ENCODE measurements at regions not wholly inside any gene's neighbourhood (a gene's known extent, or its start where the extent isn't known, plus 50 kb on each side); places are given as distances from the start of the nearest gene placed in this dataset.
"Not testable (repeated sequence)": the region's sequence is repeated elsewhere in the genome, so short reads cannot be mapped to it uniquely, and the experiment has no call there.

GRCh38 chr3:34139566-34139965 lies 341.1 kb downstream of the PDCD6IP start:
- DNase-seq = no peak

GRCh38 chr3:34140616-34141015 lies 342.2 kb downstream of the PDCD6IP start:
- DNase-seq = no peak

GRCh38 chr3:34141841-34142337 lies 343.5 kb downstream of the PDCD6IP start:
- no peak for DNase-seq

DNA sequence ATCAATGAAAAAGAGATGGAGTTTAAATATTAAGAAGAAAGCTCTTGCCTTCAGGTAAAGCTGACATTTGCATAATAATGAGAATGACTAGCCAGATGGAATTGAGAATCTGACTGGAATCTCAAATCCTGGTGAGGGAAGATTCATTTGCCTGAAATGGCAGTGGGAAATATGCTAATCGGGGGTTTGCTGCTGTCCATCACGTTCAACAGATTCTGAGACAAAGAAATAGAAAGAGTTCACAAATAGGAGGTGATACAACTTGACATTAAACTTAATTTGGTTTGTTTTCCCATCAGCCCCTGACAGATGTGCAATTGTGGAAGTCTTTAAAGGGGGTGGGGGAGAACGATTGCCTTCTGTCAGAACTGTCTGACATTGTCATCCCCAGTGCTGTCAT lies 347.4 kb downstream of the PDCD6IP start:
- no peak for DNase-seq

DNA sequence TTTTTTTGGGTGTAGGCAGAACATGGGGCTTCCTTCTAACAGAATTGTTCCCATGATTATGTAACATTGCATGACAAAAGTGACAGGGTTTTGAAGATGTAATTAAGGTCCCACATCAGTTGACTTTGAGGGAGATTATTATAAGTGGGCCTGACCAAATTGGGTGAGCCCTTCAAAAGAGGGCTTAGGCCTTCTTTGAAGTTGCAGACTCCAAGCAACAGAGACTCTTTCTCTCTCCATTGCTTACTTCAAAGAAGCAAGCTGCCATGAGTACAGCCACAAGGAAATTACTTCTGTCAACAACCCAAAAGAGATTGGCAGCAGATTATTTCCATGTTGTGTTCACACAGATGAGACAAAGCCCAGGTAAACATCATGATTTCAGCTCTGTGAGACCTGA lies 348.2 kb downstream of the PDCD6IP start:
- DNase-seq = no peak

DNA sequence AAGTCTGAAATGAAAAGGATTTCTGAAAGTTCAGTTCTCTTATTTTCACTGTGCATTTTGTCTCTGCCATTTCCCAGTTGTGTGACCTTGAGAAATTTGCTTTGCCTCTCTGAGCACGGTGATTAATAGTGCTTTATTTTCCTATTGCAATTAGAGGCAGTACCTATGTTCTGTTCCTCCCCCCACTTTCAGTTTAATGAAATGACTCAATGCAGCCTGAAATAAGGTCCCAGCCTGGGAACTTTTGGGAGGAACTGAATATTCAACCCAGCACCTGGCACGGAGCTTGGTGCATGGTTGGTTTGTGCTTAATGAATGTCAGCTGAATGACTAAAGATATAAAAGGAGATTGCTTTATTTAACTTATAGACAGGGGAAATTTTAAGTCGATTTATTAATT lies 352.6 kb downstream of the PDCD6IP start:
- DNase-seq = no peak

DNA sequence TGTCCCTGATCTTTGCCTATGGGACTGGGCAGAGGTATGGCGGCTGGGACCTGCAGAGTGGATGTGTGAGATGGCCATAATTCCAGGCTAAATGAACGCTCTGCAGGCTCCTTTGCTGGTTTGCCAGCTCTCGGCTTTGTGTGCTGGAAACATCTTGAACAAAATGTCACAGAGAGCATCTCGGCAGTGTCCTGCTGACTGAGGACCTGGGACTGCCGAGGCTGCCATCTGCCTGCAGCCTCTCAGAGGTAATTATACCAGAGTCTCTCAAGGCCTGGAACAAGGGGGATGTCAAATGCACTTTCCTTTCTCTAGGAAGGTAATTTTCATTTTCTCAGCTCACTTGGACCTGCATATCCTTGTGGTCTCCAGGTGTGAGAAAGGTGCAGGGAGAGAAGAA lies 354.2 kb downstream of the PDCD6IP start:
- no peak for DNase-seq

- DNase-seq = no peak
Measured at GRCh38 chr3:34155108-34155507, 356.7 kb downstream of the PDCD6IP start.

GRCh38 chr3:34155666-34156065 lies 357.2 kb downstream of the PDCD6IP start:
- DNase-seq = no peak

DNA sequence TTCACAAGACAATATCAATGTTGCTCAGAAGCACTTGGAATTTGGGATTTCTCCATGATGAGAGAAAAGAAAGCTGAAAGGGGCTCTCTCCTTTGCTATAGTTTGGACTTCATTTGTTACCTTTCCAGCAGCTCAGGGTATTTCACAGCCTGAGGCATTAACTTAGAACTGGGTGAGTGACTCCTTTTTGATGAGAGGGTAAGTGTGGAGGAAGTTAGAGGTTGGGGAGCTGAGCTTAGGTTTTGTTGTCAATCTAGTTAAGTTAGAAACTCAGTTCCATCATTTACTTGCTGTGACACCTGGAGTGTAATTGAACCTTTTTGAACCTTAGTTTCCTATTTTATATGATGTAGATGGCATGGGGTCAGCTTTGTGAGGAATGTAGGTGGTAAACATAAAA lies 359.1 kb downstream of the PDCD6IP start:
- DNase-seq = no peak

DNA sequence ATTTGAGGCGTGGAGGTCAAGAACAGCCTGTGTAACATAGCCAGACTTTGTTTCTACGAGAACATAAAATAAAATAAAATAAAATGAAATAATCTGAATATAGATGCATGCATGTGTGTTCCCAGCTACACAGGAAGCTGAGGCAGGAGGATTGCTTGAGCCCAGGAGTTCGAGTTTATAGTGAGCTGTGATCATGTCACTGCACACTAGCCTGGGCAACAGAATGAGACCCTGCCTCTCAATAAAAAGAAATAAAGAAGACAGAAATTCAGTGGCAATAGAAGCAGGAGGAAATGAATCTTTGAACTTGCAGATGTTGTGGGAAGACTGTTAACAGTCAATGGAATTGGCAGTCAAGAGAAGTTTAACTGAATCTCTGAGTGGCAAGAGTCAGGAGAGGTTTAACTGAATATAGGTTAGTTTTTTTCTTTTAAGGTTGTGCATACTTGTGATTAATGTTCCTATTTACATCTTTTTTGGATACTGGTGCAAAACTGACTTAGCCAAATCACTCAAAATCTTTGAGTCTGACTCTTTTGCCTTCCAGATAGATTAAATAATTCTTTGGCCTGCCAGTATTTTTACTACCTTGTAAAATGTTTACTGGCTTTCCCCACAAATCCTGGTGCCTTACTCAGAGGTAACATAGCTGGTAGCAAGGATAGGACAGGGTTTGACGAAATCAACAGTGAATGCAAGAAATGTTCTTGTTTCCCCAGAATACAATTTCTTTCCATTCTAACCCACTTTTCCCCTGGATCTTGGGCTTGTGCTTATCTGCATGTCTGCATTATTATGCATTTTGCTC lies 361.4 kb downstream of the PDCD6IP start:
- no peak for DNase-seq

- not testable (repeated sequence) for DNase-seq
Measured at GRCh38 chr3:34169636-34170035, 371.2 kb downstream of the PDCD6IP start.

DNA sequence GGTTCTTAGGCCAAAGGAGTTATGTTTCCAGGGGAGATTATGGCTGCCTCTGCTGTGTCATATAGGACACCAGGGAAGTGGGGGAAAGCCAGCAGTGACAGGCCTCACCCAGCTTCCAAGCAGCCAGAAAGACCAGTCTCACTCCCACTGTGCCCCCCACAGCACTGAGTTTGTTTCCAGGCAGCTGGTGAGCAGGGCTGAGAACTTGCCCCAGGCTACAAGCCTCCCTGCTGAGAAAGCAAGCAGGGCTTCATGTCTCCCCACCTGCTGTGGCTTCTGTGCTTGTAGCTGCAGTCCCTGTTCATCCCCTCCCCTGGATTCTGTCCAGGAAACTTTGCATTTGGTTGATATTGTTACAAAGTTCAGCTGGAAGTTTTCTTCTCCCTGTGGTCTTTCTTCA lies 376.3 kb downstream of the PDCD6IP start:
- no peak for DNase-seq

DNA sequence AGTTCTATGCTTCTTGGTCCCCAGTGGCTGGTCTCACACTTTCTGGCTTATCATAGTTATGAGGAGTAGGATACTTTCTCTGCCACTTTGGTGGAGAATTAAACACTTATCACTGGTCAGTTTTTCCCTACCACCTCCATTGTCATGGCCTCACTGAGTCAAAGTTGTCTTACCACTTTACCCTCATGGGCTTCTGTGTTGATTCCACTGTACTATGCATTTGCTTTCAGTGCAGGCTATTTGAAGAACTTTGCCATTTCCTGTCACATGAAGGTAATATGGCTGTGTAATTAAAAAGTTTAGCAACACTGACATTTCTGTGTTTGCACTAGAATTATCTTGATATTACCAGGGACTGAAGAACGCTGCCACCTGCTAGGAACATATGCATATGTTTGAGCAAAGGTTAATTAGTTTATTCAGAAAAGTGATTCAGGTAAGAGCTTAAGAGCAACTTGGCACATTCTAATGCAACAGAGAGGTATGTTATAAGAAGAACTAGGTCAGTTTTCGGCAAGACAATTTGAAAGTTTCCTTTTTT lies 377.3 kb downstream of the PDCD6IP start:
- no peak for DNase-seq

- no peak for DNase-seq
Measured at GRCh38 chr3:34176723-34177122, 378.3 kb downstream of the PDCD6IP start.

DNA sequence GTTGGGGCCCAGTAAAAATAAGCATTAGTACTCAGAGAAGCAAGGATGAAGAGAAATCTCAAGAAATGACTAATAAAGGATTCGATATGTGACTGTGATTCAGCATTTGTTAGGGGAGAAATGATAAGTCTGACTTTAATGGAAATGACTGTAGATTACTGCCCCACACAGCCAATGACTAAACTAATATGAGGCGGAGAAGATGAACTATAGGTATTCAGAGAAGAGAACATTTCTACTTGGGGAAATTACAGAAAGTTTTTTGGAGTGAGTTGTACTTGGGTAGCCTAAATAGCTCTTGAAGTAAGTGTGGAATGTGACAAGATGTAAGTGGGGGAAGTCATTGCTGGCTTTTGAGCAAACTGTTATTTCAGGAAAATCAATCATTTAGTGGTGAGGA lies 380.0 kb downstream of the PDCD6IP start:
- DNase-seq = no peak

DNA sequence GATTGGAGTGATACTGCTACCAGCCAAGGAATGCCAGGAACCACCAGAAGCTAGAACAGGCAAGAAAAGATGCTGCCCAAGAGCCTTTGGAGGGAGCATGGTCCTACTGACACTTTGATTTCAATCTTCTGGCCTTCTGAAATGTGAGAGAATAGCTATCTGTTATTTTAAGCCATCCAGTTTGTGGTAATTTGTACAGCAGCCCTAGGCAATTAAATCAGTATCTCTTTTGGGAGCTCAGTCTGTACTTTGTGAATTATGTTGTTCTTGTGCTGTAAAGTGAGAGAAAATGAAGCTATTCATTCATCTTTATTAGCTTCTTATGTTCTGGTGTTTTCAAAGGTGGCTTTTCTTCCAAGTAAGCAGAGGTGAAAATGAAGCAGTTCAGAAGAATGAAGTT lies 381.3 kb downstream of the PDCD6IP start:
- no peak for DNase-seq

DNA sequence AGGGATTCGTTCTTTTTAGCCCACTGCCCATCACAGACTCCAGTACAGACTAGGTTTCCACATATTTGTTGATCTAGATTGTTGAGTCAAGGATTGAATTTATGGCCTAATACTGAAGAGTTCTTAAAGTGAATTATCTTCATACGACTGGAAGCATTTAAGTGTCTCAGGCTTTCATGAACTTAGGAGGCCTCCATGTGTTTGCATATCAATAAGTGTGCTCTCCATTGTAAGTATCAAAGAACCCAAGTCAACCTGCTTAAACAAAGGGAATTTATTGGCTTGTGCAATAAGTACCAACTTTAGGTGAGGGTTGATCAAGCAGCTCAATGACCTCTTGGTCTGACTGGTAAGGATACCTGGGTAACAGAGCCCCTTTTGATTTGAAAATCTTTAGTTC lies 382.1 kb downstream of the PDCD6IP start:
- no peak for DNase-seq

- DNase-seq = no peak
Measured at GRCh38 chr3:34183114-34183513, 384.7 kb downstream of the PDCD6IP start.

DNA sequence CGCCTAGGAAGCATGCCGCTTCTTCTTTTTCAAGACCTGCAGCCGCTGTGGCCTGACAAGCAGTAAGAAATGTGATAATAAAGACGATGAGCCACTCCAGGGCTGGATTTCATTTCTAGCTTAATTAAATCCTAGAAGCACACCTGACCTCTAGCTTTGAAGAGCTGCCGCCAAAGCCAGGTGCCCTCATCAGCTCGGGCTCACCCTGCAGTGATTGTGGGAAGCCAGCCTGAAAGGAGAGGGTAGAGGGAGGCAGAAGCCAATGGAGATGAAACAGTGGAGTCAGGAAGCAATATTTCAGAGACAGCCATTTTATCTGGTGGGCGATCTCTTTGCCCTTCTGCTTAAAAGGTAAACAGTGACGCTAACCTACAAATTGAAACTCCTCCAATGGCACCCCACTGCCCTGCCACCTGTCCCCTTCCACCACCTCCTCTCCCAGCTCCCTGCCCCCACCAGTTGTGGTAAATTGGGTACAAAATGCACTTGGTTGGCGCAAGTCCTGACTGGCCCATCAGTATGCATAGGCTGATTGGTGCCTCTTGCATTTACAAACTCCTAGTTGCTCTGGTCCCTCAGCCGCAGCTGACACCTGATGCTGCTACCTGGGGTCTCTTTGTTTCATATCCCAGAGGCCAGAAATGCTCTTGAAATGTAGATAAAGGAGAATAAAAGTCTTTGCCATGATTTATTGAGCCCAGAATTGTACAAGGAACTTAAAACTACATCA lies 385.3 kb downstream of the PDCD6IP start:
- no peak for DNase-seq

GRCh38 chr3:34185301-34185700 lies 386.9 kb downstream of the PDCD6IP start:
- DNase-seq = no peak

DNA sequence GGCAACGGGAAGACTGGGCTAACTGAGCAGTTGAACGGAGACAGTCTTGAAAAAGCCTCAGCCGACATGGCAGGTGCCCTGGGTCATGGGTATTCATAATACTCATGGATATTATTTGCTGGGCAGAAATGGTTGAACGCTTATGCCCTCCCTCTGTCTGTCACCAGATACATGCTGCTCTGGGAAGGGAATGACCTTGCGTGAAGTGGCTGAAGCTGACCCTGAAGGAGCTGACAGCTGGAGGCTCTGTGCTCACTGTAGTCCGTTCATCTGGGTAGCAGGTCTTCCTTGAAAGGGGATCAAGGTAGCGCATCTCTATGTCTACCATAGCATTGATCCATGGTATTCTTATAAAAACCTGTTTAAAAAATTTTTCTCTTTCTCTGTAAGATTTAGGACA lies 390.7 kb downstream of the PDCD6IP start:
- DNase-seq = no peak

- no peak for DNase-seq
Measured at GRCh38 chr3:34196914-34197313, 398.5 kb downstream of the PDCD6IP start.

DNA sequence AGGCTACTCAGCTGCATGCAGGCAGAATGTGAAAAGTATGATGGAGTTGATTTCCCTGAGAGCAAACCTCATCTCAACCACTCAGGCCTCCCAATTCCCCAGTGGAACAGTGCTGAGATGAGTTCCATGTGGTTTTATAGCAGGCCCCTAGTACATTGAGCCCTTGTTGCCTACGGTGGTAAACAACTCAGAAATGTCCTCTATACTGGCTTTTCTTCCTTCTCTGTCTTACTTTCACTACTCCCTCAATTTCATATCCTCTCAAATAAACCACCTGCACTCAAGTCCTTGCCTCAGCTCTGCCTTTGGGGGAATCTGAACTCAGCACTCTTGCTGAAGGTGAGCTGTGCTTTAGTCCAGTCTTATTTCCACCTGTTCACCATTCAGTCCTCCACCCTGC lies 399.9 kb downstream of the PDCD6IP start:
- no peak for DNase-seq

All from stimulated activated CD4-positive, alpha-beta T cell treated with anti-CD3 and anti-CD28 coated beads, Interleukin-15, amount 100 ng/mL, for 24 hours (primary cell).